GM18867 (cell line): ENCODE measurements at regions not wholly inside any gene's neighbourhood (a gene's known extent, or its start where the extent isn't known, plus 50 kb on each side); places are given as distances from the start of the nearest gene placed in this dataset.

ENCODE experiments used
- ATAC-seq: cut with Tn5 transposase; IDR thresholded peaks from one replicate; pipeline ENCODE4 v1.9.1; 2021; ENCODE audit warnings: mild to moderate bottlenecking, moderate library complexity; ENCODE audit not compliant: unreplicated experiment

DNA sequence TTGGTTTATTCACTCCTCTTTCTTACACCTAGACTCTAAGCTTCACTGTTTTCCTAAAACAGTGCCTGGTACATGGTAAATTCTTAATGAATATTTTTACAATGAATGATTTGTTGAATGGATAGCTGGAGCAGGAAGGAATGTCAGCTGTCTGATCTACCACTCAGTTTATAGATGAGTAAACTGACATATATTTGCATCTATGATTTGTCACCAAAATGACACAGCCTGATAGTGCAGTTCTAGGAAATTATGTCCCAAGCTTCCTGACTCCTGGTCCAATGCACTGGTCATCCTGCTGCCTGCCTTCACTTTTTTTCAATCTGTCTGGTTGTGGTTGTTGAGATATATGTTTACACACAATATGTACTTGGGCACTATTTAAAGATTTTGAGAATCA lies 651.7 kb upstream of the WWC1 start:
- ATAC-seq, result no peak

DNA sequence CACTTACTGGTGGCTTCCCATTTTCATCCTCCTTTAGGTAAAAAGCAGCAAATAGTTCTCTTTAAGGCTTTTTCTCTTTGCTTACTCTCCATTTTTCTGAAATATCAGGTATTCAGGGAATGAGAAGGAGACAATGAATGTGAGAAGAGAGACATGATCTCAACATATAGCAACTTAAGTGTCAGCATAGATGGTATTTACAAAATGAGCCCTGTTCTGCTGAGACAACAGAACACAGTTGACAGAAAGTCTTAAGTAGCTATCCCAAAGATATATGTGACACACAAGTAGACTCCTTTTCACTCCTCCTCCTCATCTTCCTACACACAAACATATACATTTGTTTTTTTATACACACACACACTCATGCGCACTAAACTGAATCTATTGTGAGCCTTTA lies 649.3 kb upstream of the WWC1 start:
- no peak for ATAC-seq

DNA sequence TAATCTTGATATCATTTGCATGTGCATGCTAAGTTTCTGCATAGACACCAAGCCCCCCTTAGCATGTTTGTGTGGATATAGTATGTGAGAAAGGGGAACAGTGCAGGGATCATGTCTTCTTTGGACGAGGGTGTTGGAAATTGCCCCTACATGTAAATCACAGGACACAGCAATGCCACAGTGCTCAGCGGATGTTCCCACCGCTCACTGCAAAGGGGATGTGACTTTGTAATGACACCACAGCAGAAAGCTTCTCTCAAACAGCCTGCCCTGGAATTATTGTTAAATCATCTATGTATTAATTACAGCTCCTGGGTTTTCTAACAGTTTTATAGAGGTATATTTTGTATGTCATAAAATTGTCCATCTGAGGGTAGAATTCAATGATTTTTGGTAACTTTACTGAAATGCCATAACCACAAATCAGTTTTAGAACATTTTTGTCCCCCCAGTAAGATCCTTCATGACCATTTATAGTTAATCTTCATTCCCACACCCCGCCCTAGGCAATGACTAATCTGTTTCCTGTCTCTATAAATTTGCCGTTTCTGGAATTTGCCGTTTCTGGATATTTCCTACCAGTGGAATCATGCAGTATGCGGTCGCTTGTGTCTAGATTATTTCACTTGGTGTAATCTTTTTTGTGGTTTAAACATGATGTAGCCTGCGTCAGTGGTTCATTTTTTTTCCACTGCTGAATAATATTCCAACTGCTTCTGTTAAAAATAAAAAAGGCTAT lies 648.5 kb upstream of the WWC1 start:
- no peak for ATAC-seq

DNA sequence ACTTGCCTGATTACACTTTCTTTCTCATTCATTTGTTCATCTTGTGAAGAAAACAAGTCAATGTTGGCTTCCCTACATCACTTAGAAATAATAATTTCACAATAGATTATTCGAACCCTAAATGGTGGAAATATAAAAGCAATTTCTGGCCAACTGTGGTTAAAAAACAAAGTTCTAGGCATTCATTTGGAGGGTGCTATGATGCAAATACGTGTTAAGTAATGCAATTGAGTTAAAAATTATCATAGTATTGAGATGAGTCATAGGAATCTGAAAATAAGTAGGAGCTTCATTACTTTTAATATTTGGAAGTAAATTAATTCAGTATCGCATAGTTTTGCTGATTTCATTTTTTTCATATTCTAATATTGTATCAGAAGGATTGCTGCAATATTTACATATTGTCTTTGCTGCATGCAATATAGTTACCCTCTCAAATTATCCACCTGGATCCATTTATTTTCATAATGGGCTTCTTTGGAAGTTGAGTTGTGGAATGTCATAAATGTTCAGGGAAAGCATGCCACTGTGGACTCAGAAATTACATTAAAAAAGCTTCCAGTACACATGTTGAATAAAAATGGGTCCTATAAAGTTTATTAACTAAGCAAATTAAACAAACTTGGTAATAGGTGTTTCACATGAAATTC lies 647.7 kb upstream of the WWC1 start:
- no peak for ATAC-seq

DNA sequence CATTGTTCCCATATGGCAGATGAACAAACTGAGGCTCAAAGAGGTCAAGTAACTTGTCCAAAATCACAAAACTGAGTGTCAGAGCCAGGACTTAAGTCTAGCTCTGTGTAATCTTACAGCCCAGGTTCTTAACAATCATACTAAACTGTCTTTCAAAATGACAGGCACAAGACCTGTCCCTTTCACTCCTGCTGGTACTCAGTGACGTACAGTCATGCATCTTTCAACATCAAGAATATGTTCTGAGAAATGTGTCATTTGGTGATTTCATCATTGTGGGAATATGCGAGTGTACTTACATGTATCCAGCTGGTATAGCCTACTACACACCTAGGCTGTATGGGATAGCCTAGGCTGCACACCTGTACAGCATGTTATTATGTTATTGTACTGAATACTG lies 646.8 kb upstream of the WWC1 start:
- no peak for ATAC-seq

DNA sequence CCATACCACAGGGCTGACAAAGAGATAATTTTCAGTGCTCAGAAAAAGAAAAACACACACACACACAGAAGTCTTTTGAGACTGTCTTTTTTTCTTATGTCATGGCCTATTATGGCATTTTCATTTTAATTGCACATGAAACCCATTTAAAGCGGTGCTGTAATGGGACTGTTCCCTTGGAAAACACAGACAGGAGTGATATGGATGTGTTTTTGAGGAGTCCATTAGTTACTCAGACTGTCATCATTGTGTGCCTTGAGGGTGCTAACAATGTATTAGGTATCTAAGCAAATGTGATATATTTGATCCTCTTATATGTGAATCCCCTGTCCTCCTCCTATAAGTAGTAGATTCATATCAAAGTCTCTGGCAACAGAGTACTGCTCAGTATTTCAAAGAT lies 642.0 kb upstream of the WWC1 start:
- ATAC-seq, result no peak

DNA sequence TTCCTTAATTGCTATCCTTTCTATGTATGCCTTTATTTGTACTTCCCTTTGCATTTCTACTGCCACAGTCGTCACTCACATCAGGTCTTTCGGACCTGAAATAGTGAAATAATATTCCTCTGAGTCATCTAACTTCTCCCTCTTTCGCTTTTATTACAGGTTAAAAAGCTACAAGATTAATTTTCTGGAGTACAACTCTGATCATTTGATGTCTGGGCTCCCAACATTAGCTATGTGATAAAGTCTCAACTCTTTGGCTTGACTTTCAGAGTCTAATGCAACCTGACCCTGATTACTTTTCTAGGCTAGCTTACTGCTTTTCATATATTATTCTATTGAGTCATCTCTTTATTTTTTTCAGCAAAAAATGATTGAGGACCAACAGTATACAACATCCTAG lies 638.8 kb upstream of the WWC1 start:
- ATAC-seq, result no peak

DNA sequence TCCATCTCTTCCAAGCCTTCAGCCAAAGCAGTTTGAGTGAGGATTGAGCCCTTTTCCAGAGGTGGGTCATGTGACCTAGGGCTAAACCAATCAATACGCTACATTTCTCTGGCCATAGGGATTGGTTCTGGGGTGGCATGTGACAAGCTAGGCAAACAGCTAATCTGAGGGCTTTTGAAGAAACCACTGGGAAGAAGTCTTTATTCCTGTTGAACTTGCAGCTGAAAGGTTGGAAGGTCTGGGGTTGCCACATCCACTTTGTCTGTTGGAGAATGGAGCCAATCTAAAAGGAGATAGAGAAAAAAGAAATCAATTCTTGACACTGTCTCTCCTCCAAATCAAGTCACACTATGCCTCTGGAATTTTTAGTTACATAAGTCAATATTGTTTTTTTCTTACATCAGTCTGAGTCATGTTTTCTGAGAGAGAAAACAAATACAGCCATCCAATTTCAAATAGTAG lies 637.8 kb upstream of the WWC1 start:
- no peak for ATAC-seq

DNA sequence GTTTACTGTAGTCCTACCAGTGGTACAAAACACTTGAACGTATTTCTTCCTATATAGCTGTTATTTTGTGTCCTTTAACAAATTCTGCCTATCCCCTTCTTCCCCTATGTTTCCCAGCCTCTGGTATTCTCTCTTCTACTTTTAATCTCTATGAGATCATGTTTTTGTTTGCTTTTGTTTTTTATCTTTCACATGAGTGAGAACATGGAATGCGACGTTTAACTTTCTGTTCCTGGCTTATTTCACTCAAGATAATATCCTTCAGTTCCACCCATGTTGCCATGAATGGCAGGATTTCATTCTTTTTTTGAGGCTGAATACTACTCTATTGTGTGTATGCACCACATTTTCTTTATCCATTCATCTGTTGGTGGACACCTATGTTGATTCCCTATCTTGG lies 634.4 kb upstream of the WWC1 start:
- ATAC-seq, result no peak

DNA sequence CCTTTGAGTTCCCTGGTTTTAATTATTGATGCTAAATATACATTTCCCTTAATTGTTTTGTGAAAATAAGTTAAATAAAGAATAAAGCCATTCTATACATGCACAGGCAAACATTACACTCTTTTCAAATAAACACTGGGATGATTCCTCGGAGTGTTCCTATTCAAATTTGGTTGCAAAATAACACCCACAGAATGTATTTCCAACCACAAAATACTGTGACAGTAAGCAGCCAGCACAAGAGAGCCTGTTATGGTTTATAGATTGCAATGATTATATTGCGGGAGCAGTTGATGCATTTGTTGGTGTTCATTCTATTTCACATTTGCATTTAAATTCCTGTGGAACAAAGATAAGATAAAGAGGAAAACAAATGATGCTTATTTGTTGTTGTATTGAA lies 632.6 kb upstream of the WWC1 start:
- no peak for ATAC-seq

DNA sequence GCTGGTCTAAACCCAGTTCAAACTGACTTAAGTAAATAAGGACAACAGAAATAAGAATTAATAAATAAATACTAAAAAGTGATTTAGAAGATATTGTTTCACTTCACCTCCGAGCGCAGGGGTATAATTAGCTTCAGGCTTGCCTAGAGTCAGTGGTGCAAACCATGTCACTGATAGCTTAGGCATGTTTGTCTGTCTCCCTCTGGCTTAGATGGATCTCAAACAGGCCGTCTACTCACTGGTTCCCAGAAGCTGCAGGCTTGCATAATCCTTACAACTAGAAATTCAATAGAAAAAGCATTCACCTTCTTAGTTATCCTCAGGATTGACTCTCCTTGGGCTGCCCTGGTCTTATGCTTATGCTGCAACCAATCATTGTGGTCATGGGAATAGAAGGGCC lies 629.8 kb upstream of the WWC1 start:
- no peak for ATAC-seq

DNA sequence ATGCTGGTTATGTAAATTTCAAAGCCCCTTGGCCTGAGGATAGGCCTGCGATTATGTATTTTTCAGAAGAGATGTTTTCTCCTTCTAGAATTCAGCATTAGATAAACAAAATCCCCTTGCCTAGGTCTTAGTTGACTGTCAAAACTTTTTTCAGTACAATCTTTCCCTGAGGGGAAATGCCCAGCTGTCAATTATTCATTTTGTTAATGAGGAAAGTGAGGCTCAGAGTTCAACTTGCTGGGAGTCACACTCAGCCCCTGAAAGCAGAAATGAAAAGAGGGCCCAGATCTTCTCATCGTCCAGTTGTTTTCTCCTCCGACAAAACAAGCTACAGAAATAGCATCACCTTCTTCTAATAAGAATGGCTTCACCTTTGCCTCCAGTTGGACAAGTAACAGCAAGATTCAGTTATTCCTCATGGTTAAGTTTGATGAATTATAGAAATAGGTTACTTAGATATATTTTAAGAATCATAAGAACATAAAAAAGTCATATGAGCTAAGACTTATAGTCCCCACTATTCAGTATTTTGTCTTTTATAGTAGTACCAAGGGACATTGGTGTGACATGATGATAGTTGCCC lies 627.1 kb upstream of the WWC1 start:
- ATAC-seq, result peak; percentile 47

DNA sequence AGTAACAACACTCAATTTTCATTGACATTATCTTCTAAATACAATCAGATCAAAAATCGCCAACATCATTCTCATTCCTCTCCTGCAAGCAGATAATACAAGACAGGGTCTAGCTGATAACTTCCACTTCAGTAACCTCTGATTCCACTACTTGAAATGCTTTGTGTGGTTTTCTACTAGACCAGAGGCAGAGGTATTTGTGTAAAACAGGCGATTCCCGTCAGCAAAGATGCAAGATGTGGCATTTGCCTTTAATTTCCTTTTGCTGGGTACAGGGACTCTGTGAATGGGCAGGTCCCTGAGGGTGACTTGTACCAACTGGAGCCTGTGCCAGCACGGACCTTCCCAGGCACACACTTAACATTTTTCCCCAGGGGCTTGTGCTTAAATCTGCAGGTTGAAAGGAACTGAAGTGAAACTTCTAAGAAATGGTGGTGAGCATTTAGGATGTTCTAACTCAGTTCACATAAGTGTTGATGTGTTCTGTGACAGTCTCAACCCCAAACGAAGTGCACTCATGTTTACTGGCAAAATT lies 625.5 kb upstream of the WWC1 start:
- no peak for ATAC-seq

DNA sequence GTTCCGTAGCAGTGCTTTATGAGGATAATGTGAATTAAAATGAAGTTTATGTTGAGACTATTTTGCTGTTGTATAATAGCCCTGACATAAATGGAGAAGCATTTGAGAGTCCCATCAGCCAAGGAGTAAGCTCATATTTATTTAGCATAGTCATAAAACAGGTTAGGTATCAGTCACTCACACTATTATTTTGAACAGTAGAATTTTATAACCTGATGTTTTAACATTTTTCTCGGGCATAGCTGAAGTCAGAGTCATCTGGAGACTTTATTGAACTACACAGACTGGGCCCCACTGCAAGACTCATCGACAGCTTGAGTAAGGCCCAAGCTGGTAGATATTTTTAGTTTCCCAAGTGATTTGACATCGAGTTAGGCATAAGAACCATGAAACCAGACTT lies 620.3 kb upstream of the WWC1 start:
- ATAC-seq, result no peak

DNA sequence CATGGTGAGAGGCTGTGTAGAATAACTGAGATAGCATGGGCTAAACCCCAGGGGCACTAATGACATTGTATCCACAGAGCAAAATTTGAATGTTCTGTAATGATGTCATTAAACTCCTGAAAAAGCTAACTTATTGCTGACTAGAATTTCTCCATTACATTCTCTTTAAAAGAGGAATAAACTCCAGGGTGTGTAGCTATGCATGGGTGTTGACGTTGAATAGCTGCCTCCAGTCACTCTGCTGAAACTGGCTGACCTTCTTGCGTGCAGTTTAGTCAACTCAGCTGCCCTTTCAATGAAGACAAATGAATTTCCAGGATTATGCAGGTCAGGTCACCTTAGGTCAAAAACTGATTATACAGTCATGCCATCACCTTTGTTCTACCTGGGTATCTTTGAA lies 617.5 kb upstream of the WWC1 start:
- ATAC-seq, result no peak

DNA sequence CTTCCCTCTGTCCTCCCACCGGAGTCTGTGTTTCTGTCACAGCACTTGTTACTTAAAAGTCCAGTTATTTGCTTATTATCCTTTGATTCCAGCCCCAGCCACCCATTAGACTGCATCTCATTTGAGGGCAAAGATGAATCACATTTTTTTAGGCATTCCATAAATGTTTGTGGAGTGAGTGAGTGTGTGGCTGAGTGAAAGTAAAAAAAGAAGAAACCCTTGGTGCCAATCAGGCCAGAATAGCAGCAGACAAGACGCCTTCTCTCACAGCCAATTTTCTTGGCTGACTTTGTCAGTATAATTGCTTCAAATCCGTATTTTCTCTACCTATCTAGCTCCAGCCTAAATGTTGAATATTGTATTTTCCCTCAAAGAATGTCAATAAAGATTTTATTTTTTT lies 613.0 kb upstream of the WWC1 start:
- no peak for ATAC-seq

DNA sequence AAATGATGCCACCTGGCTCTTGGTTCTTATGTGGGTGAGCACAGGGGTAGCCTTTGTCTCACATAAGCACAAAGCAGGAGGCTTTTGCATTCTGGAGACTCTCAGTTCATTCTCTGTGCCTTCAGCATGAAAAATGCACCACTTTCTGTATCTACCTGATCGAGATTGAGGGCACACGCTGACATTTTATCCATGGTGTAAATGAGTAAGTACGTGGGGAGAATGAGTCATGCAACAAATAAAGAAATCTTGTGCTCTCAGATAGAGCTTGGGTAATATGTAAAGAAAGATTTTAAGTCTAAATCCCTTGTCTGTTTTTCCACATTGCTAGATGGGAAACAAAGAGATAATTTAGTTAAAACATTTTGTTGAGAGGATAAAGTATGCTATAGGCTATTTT lies 607.2 kb upstream of the WWC1 start:
- ATAC-seq, result no peak

DNA sequence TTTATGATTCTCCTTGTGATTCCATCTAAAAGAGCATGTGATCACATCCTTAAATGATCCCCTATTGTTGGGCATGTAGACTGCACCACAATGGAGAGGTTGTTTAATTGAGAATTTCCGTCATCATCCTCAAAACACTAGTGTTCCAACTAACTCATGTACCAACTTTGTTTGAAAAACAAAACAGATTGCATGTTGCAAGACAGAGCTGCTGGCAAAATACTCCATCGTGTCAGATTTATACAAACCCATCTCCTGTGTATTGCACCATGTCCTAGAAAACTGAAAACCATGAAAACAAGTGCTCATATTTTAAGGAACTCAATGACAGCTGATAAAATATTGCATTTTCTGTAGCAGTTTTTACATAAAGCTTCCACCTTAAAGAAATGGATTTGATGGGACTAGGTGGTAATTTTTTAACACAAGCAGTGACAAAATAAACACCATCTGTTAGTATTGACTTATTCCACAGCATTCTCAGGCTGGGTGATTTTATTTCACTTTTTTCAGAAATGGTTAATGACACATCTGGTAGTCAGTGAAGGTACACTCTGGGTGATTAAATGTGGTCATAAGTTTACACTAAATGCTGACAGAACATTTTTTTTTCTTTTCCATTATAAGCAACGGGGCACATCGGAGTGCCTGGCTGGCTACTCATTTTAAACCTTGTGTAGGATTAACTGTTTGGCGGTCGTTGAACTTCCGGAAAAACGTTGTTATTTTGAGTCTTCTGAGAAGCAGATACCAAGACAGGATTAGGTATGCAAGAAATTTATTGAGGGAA lies 602.9 kb upstream of the WWC1 start:
- no peak for ATAC-seq

DNA sequence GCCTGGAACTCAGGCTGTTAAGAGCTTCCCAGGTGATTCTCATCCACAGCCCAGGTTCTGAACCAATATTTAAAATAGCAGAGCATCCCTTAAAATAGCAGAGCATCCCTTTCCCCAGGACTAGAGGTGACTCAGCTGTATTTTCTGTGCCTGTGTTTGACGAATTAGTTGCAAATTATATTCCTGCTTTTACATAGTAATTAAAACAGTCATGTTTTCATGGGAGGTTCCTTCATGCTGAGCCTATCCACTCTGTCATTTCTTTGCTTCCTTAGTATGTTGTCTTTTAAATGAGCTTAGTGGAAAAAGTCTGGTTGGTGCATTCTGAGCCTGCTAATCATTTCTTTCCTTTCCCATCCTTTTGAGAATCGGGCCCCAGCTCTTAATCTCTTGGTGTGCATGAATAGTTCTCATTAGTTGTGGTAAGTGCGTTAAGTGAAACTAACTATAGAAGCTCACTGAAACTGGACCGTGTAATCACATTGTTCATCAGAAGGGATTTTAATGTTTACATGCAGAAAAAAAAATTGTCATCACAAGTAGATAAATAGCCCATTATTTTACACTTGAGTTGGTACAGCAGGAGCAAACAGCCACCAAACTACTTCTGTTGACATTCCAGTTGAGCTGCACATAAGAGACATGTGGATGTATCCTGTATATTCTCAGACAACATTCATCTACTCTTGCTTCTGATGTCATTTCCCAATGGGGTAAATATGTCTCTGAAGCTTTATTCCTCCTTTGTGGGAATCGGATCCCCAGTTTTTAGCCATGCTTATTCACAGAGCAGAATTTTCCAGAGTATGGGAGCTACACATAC lies 596.9 kb upstream of the WWC1 start:
- ATAC-seq, result no peak

DNA sequence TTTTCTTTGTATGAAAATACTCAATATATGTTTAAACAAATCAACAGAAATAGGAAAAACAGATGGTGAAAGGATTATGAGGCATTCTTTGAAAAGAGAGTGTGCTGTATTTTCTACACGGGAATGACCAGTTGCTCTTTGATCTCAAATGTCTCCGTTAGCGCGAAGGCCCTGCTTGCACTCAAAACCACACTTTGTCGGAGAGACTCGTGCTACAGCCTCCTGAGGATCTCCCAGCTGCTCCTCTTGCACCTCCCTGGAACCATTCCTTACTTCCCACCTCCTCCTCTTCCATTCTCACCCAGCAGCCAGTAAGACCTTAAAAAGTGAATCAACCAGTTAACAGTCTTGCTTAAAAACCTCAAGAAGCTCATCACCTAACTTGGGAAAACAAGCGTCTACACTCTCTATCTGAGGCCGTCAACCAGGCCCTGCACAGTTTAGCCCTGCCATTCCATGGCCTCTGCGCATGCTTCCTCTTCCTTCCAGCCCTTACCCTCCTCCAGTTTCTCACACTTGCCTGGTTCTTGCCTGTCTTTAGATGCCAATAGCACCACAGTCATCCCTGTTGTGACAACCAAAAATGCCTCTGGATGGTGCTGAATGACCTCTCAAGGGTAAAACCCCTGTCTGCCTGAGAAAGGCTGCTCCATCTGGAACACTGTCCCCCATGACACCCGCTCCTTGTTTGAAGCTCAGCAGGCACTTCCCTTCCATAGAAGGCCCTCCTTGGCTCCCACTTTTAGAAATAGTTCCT lies 594.7 kb upstream of the WWC1 start:
- no peak for ATAC-seq
